DND-41 (cell line): ENCODE measurements at regions not wholly inside any gene's neighbourhood (a gene's known extent, or its start where the extent isn't known, plus 50 kb on each side); places are given as distances from the start of the nearest gene placed in this dataset.

Experiments used
- ATAC-seq: fragments of 200-7000 bp; cut with Tn5 transposase; 3 replicates; pipeline ENCODE4 v1.9.1; 2021; ENCODE audit warnings: low read depth; ENCODE audit not compliant: insufficient read depth
- DNase-seq: peaks from one replicate; pipeline ENCODE4 v3.0.0-alpha.2; 2020
- H2AFZ ChIP-seq: 2 replicates; pipeline ENCODE4 v1.6.0; 2012; ENCODE audit warnings: low read depth, low read length
- H3K27ac ChIP-seq: 2 replicates; pipeline ENCODE4 v1.5.1; 2012; ENCODE audit warnings: low read length, inconsistent platforms
- H3K27me3 ChIP-seq: fragments of 200-600 bp; sonication (generic); 2 replicates; pipeline ENCODE4 v1.6.0; 2012; ENCODE audit warnings: low read length, mild to moderate bottlenecking, inconsistent platforms; ENCODE audit not compliant: insufficient read depth, poor library complexity
- H3K36me3 ChIP-seq: 2 replicates; pipeline ENCODE4 v1.5.1; 2012; ENCODE audit warnings: low read length, inconsistent platforms; ENCODE audit not compliant: insufficient read depth
- H3K4me1 ChIP-seq: 2 replicates; pipeline ENCODE4 v1.5.1; 2012; ENCODE audit warnings: mild to moderate bottlenecking, low read length; ENCODE audit not compliant: insufficient read depth
- H3K4me2 ChIP-seq: 2 replicates; pipeline ENCODE4 v1.6.0; 2012; ENCODE audit warnings: mild to moderate bottlenecking, moderate library complexity, low read length, inconsistent platforms; ENCODE audit not compliant: insufficient read depth
- H3K4me3 ChIP-seq, 2 experiments: fragments of 200-600 bp in 1 of 2; shearing (Covaris generic) in 1 of 2; 2 replicates each; pipeline ENCODE4 v1.5.1; 2012 to 2016; ENCODE audit warnings: inconsistent platforms in 2 of 2, low read length in 2 of 2, mild to moderate bottlenecking in 2 of 2, low read depth in 1 of 2, moderate library complexity in 1 of 2
- H3K79me2 ChIP-seq: 2 replicates; pipeline ENCODE4 v1.6.0; 2012; ENCODE audit warnings: low read length, inconsistent platforms; ENCODE audit not compliant: insufficient read depth
- H3K9ac ChIP-seq: 2 replicates; pipeline ENCODE4 v1.6.0; 2012; ENCODE audit warnings: low read depth, mild to moderate bottlenecking, inconsistent platforms, low read length, moderate library complexity
- H3K9me3 ChIP-seq: 2 replicates; pipeline ENCODE4 v1.5.1; 2012; ENCODE audit warnings: low read length, moderate library complexity, mild to moderate bottlenecking, inconsistent platforms; ENCODE audit not compliant: insufficient read depth, severe bottlenecking
- H4K20me1 ChIP-seq: 2 replicates; pipeline ENCODE4 v1.6.0; 2012; ENCODE audit warnings: low read length; ENCODE audit not compliant: insufficient read depth
- CTCF ChIP-seq: IDR thresholded peaks from 2 replicates; pipeline ENCODE4 v1.5.1; 2012; ENCODE audit warnings: borderline replicate concordance, low read length, moderate library complexity, mild to moderate bottlenecking; ENCODE audit not compliant: poor library complexity, severe bottlenecking; ENCODE audit errors: extremely low read depth
- EZH2 ChIP-seq: IDR thresholded peaks from 3 replicates; pipeline ENCODE4 v1.6.1; 2012; ENCODE audit warnings: borderline replicate concordance, low read depth, mild to moderate bottlenecking, moderate library complexity, low read length, inconsistent platforms; ENCODE audit not compliant: severe bottlenecking

GRCh38 chr2:216317831-216318520 lies 54.3 kb downstream of the MARCHF4 start:
- Histone ChIP-seq H3K27ac (no peak overlapping the region), H3K4me3 (no peak overlapping the region), H3K36me3 (no peaks in the 10 kb centered on the region), H3K9me3 (no peaks in the 10 kb centered on the region), H4K20me1 (no peaks in the 10 kb centered on the region), H3K79me2 (no peaks in the 10 kb centered on the region), H3K4me2 (no peak overlapping the region), H2AFZ (no peak overlapping the region), H3K4me1 (no peaks in the 10 kb centered on the region), H3K27me3 (peaks cover 17% of the 10 kb centered on the region), H3K9ac (no peak overlapping the region)
- no peak for ATAC-seq
- TF ChIP-seq EZH2 (no peak), CTCF (no peak)
- DNase-seq = no peak

- ATAC-seq (no peak), DNase-seq (no peak)
- H3K27me3 ChIP-seq = peaks cover 17% of the 10 kb centered on the region
- H3K9ac ChIP-seq = no peak overlapping the region
- no peak overlapping the region for H3K4me2 ChIP-seq
- H3K4me1 ChIP-seq = no peaks in the 10 kb centered on the region
- H2AFZ ChIP-seq = no peak overlapping the region
- TF ChIP-seq EZH2 (no peak), CTCF (no peak)
- H3K4me3 ChIP-seq = no peak overlapping the region
- H3K27ac ChIP-seq = no peak overlapping the region
- no peaks in the 10 kb centered on the region for H3K9me3 ChIP-seq
- no peaks in the 10 kb centered on the region for H3K79me2 ChIP-seq
- H3K36me3 ChIP-seq = no peaks in the 10 kb centered on the region
- H4K20me1 ChIP-seq = no peaks in the 10 kb centered on the region
These were observed 55.5 kb downstream of the MARCHF4 start for GRCh38 chr2:216316743-216317142.

- ATAC-seq = no peak
- TF ChIP-seq EZH2 (no peak), CTCF (no peak)
- DNase-seq = no peak
- Histone ChIP-seq H3K79me2 (no peaks in the 10 kb centered on the region), H3K9me3 (no peaks in the 10 kb centered on the region), H3K4me2 (no peak overlapping the region), H3K4me1 (no peaks in the 10 kb centered on the region), H2AFZ (no peak overlapping the region), H3K27ac (no peak overlapping the region), H3K27me3 (peaks cover 17% of the 10 kb centered on the region), H3K36me3 (no peaks in the 10 kb centered on the region), H3K4me3 (no peak overlapping the region), H3K9ac (no peak overlapping the region), H4K20me1 (no peaks in the 10 kb centered on the region)
These were observed 56.3 kb downstream of the MARCHF4 start for GRCh38 chr2:216315802-216316603.
